ENCODE measurements at regions not wholly inside any gene's neighbourhood (a gene's known extent, or its start where the extent isn't known, plus 50 kb on each side); places are given as distances from the start of the nearest gene placed in this dataset.

GRCh38 chr7:34299066-34299465 is 359.0 kb upstream of the NPSR1 start:
- H3K9me1 ChIP-seq (ENCODE audit: control insufficient read depth, insufficient read depth, low read length): no peaks in the 10 kb centered on the region
- whole genome bisulfite sequencing (ENCODE audit: insufficient coverage, low coverage, missing lambda C conversion rate): 0% methylated on average over 4 of the region's 4 CpGs
- no TSS peak for BruUV-seq (replicated peaks)
- H3K79me2 ChIP-seq (ENCODE audit: control insufficient read depth, insufficient read depth, low read length): no peaks in the 10 kb centered on the region
- H3K9me3 ChIP-seq (replicated peaks; ENCODE audit: control insufficient read depth, insufficient read depth, low read depth, low read length): no peaks in the 10 kb centered on the region
- TF ChIP-seq BMI1 (IDR thresholded peaks at IDR 0.05; ENCODE audit: low read length) (no peak), ZNF699 (CRISPR knock-in tag; IDR thresholded peaks at IDR 0.05; ENCODE audit: insufficient replicate concordance) (no peak), RBBP5 (IDR thresholded peaks at IDR 0.05; ENCODE audit: borderline replicate concordance, insufficient read depth, low read length, poor library complexity, severe bottlenecking) (no peak), XRCC3 (IDR thresholded peaks at IDR 0.05) (no peak), PHB (CRISPR knock-in tag; IDR thresholded peaks at IDR 0.05) (no peak), PTTG1 (tag; IDR thresholded peaks at IDR 0.05; ENCODE audit: low read depth) (no peak), MCM7 (IDR thresholded peaks at IDR 0.05) (no peak), SIN3A (IDR thresholded peaks at IDR 0.05; ENCODE audit: borderline replicate concordance in 2 of 2, control insufficient read depth in 1 of 2, low read depth in 2 of 2, low read length in 2 of 2) (no peak), MCM3 (IDR thresholded peaks at IDR 0.05) (no peak), ZNF695 (CRISPR knock-in tag; IDR thresholded peaks at IDR 0.05) (no peak), ZNF253 (CRISPR knock-in tag; conservative IDR thresholded peaks at IDR 0.05) (no peak), NFATC3 (IDR thresholded peaks at IDR 0.05) (no peak), NONO (IDR thresholded peaks at IDR 0.05; ENCODE audit: low read depth in 2 of 2, low read length in 1 of 2) (no peak), ZNF780A (CRISPR knock-in tag; IDR thresholded peaks at IDR 0.05) (no peak), GABPB1 (CRISPR knock-in tag; IDR thresholded peaks at IDR 0.05) (no peak), ZKSCAN1 (IDR thresholded peaks at IDR 0.05; ENCODE audit: low read depth, low read length) (no peak), CAMTA2 (CRISPR knock-in tag; conservative IDR thresholded peaks at IDR 0.05) (no peak), DPF2 (IDR thresholded peaks at IDR 0.05) (no peak)
- TF ChIP-seq, protein P1, sequence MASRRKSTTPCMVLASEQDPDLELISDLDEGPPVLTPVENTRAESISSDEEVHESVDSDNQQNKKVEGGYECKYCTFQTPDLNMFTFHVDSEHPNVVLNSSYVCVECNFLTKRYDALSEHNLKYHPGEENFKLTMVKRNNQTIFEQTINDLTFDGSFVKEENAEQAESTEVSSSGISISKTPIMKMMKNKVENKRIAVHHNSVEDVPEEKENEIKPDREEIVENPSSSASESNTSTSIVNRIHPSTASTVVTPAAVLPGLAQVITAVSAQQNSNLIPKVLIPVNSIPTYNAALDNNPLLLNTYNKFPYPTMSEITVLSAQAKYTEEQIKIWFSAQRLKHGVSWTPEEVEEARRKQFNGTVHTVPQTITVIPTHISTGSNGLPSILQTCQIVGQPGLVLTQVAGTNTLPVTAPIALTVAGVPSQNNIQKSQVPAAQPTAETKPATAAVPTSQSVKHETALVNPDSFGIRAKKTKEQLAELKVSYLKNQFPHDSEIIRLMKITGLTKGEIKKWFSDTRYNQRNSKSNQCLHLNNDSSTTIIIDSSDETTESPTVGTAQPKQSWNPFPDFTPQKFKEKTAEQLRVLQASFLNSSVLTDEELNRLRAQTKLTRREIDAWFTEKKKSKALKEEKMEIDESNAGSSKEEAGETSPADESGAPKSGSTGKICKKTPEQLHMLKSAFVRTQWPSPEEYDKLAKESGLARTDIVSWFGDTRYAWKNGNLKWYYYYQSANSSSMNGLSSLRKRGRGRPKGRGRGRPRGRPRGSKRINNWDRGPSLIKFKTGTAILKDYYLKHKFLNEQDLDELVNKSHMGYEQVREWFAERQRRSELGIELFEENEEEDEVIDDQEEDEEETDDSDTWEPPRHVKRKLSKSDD (conservative IDR thresholded peaks at IDR 0.05; ENCODE audit: low read length): no peak
- TF ChIP-seq, protein P2, sequence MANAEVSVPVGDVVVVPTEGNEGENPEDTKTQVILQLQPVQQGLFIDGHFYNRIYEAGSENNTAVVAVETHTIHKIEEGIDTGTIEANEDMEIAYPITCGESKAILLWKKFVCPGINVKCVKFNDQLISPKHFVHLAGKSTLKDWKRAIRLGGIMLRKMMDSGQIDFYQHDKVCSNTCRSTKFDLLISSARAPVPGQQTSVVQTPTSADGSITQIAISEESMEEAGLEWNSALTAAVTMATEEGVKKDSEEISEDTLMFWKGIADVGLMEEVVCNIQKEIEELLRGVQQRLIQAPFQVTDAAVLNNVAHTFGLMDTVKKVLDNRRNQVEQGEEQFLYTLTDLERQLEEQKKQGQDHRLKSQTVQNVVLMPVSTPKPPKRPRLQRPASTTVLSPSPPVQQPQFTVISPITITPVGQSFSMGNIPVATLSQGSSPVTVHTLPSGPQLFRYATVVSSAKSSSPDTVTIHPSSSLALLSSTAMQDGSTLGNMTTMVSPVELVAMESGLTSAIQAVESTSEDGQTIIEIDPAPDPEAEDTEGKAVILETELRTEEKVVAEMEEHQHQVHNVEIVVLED (CRISPR knock-in tag; IDR thresholded peaks at IDR 0.05): no peak
- ChIA-PET CTCF (ENCODE audit: low intra/inter-chr PET ratio) (no interaction called here), POLR2A (no interaction called here)
- no peaks in the 10 kb centered on the region for H3K4me1 ChIP-seq (replicated peaks in 1 of 2; ENCODE audit: control insufficient read depth in 2 of 2, insufficient read depth in 2 of 2, low read length in 2 of 2)
- ATAC-seq (no peak), DNase-seq (ENCODE audit: extremely low read depth in 1 of 4, low spot score in 3 of 4) (no peak), FAIRE-seq (no peak)
- no peaks in the 10 kb centered on the region for H3K27me3 ChIP-seq (ENCODE audit: control insufficient read depth in 2 of 2, insufficient read depth in 2 of 2, low read length in 2 of 2)
- H3K36me3 ChIP-seq (ENCODE audit: control insufficient read depth, insufficient read depth, low read length): no peaks in the 10 kb centered on the region
- no peaks in the 10 kb centered on the region for H4K20me1 ChIP-seq (replicated peaks; ENCODE audit: control insufficient read depth, insufficient read depth, low read length)
- no peak overlapping the region for H3K9ac ChIP-seq (ENCODE audit: insufficient read depth in 1 of 2, low read depth in 2 of 2, low read length in 2 of 2)
- intact Hi-C loops (cut with micrococcal nuclease): no loop called here
- no peak overlapping the region for H3K4me3 ChIP-seq
- no peak overlapping the region for H3K27ac ChIP-seq (ENCODE audit: extremely low read depth, low read depth, low read length)
- no peak overlapping the region for H2AFZ ChIP-seq (ENCODE audit: low read depth, low read length)
- in situ Hi-C loops (cut with MboI): no loop called here
- H3K4me2 ChIP-seq (ENCODE audit: insufficient read depth, low read length): no peak overlapping the region
